GM23338 (cell line): ENCODE measurements at regions not wholly inside any gene's neighbourhood (a gene's known extent, or its start where the extent isn't known, plus 50 kb on each side); places are given as distances from the start of the nearest gene placed in this dataset.

Experiments
- ATAC-seq: fragments of 200-7000 bp; cut with Tn5 transposase; 3 replicates; pipeline ENCODE4 v1.9.1; 2020
- DNase-seq: peaks from one replicate; pipeline ENCODE4 v3.0.0-alpha.2; 2015; ENCODE audit warnings: low spot score
- H2AFZ ChIP-seq: fragments of 200-600 bp; sonication (generic); 2 replicates; pipeline ENCODE4 v1.8.0; 2016; ENCODE audit warnings: antibody characterized with exemption, mild to moderate bottlenecking, moderate library complexity
- H3F3A ChIP-seq: fragments of 200-600 bp; sonication (generic); replicated peaks from 2 replicates; pipeline ENCODE4 v1.8.0; 2017; ENCODE audit warnings: antibody characterized with exemption, mixed run types, low read depth
- H3K27ac ChIP-seq: fragments of 200-600 bp; sonication (generic); 2 replicates; pipeline ENCODE4 v1.6.1; 2016; ENCODE audit warnings: low read depth
- H3K27me3 ChIP-seq: fragments of 200-600 bp; sonication (generic); 2 replicates; pipeline ENCODE4 v1.8.0; 2016; ENCODE audit warnings: mild to moderate bottlenecking, mixed run types, moderate library complexity; ENCODE audit not compliant: insufficient read depth
- H3K36me3 ChIP-seq: fragments of 200-600 bp; sonication (generic); 2 replicates; pipeline ENCODE4 v1.8.0; 2016; ENCODE audit warnings: mild to moderate bottlenecking; ENCODE audit not compliant: insufficient read depth
- H3K4me1 ChIP-seq: fragments of 200-600 bp; sonication (generic); 2 replicates; pipeline ENCODE4 v1.8.0; 2016; ENCODE audit warnings: mild to moderate bottlenecking, moderate library complexity; ENCODE audit not compliant: insufficient read depth
- H3K4me2 ChIP-seq: fragments of 200-600 bp; sonication (generic); 2 replicates; pipeline ENCODE4 v1.7.1; 2017; ENCODE audit warnings: mixed run types
- H3K4me3 ChIP-seq: fragments of 200-600 bp; sonication (generic); 2 replicates; pipeline ENCODE4 v1.6.1; 2016; ENCODE audit warnings: mixed run types
- H3K79me2 ChIP-seq: fragments of 200-600 bp; sonication (generic); replicated peaks from 2 replicates; pipeline ENCODE4 v1.8.0; 2017; ENCODE audit warnings: mild to moderate bottlenecking; ENCODE audit not compliant: insufficient read depth
- H3K9me2 ChIP-seq: fragments of 200-600 bp; sonication (generic); 2 replicates; pipeline ENCODE4 v1.8.0; 2017; ENCODE audit not compliant: insufficient read depth
- H4K20me1 ChIP-seq: fragments of 200-600 bp; sonication (generic); replicated peaks from 2 replicates; pipeline ENCODE4 v1.8.0; 2017; ENCODE audit warnings: mild to moderate bottlenecking; ENCODE audit not compliant: insufficient read depth
- H3K27ac Mint-ChIP-seq: 2 replicates; pipeline ENCODE4 v1.8.0; 2020; ENCODE audit warnings: inconsistent platforms, mild to moderate bottlenecking, moderate library complexity, mixed read lengths
- H3K27me3 Mint-ChIP-seq: 3 replicates; pipeline ENCODE4 v1.8.0; 2022; ENCODE audit warnings: low read depth, mild to moderate bottlenecking, moderate library complexity, mixed read lengths, inconsistent platforms; ENCODE audit not compliant: insufficient read depth, poor library complexity
- H3K36me3 Mint-ChIP-seq: 3 replicates; pipeline ENCODE4 v1.8.0; 2021; ENCODE audit warnings: low read depth, mild to moderate bottlenecking, inconsistent platforms, moderate library complexity, mixed read lengths
- H3K4me1 Mint-ChIP-seq: 3 replicates; pipeline ENCODE4 v1.8.0; 2020; ENCODE audit warnings: mild to moderate bottlenecking, inconsistent platforms, mixed read lengths
- H3K4me3 Mint-ChIP-seq: 3 replicates; pipeline ENCODE4 v1.8.0; 2021; ENCODE audit warnings: moderate library complexity, mild to moderate bottlenecking, inconsistent platforms, mixed read lengths
- H3K9me3 Mint-ChIP-seq: 3 replicates; pipeline ENCODE4 v1.8.0; 2020; ENCODE audit warnings: moderate library complexity, mild to moderate bottlenecking, inconsistent platforms, mixed read lengths
- CREB1 ChIP-seq: fragments of 250-450 bp; sonication (Bioruptor Pico); IDR thresholded peaks from 2 replicates; pipeline ENCODE4 v1.5.0; 2020; ENCODE audit warnings: low read depth, mild to moderate bottlenecking, moderate library complexity
- CTCF ChIP-seq, 2 experiments: fragments of 200-600 bp in 1 of 2; sonication (generic) in 1 of 2; conservative IDR thresholded peaks; 2 replicates each; pipeline versions ENCODE4 v1.5.1 to v1.6.1; 2016 to 2017; ENCODE audit warnings: antibody characterized with exemption in 2 of 2, low read depth in 2 of 2, mild to moderate bottlenecking in 2 of 2, moderate library complexity in 1 of 2
- ETS1 ChIP-seq: IDR thresholded peaks from 2 replicates; pipeline ENCODE4 v1.6.1; 2016; ENCODE audit warnings: antibody characterized with exemption
- EZH2 ChIP-seq: fragments of 200-600 bp; sonication (generic); IDR thresholded peaks from one replicate; pipeline ENCODE4 v1.8.0; 2017; ENCODE audit warnings: antibody characterized with exemption, mild to moderate bottlenecking, low read depth; ENCODE audit not compliant: unreplicated experiment
- EZH2phosphoT487 ChIP-seq: fragments of 200-600 bp; sonication (generic); IDR thresholded peaks from one replicate; pipeline ENCODE4 v1.8.1; 2018; ENCODE audit warnings: antibody characterized with exemption; ENCODE audit not compliant: unreplicated experiment
- JUNB ChIP-seq: IDR thresholded peaks from one replicate; pipeline ENCODE4 v1.6.1; 2016; ENCODE audit warnings: antibody characterized with exemption; ENCODE audit not compliant: unreplicated experiment
- NANOG ChIP-seq: IDR thresholded peaks from 2 replicates; pipeline ENCODE4 v1.6.1; 2016; ENCODE audit warnings: antibody characterized with exemption, borderline replicate concordance
- POLR2AphosphoS5 ChIP-seq: IDR thresholded peaks from 2 replicates; pipeline ENCODE4 v1.6.1; 2016; ENCODE audit warnings: antibody characterized with exemption, low read depth
- REST ChIP-seq: IDR thresholded peaks from one replicate; pipeline ENCODE4 v1.6.1; 2018; ENCODE audit warnings: antibody characterized with exemption; ENCODE audit not compliant: unreplicated experiment
- ZNF114 ChIP-seq: fragments of 250-450 bp; sonication (Bioruptor Pico); IDR thresholded peaks from 2 replicates; pipeline ENCODE4 v1.5.0; 2020; ENCODE audit warnings: mild to moderate bottlenecking, moderate library complexity
- ZNF331 ChIP-seq: fragments of 250-450 bp; sonication (Bioruptor Pico); IDR thresholded peaks from 2 replicates; pipeline ENCODE4 v1.5.0; 2020; ENCODE audit warnings: low read depth, mild to moderate bottlenecking, moderate library complexity
- ZNF462 ChIP-seq: fragments of 250-450 bp; sonication (Bioruptor Pico); IDR thresholded peaks from 2 replicates; pipeline ENCODE4 v1.5.0; 2020; ENCODE audit warnings: mild to moderate bottlenecking, moderate library complexity

GRCh38 chr9:134245179-134245578 lies 80.8 kb upstream of the RNU6ATAC start:
- H3K4me3 Mint-ChIP-seq: no peak overlapping the region
- H3F3A ChIP-seq: no peaks in the 10 kb centered on the region
- no peaks in the 10 kb centered on the region for H3K27me3 ChIP-seq
- H3K79me2 ChIP-seq: no peaks in the 10 kb centered on the region
- H3K4me1 ChIP-seq: no peaks in the 10 kb centered on the region
- H3K27me3 Mint-ChIP-seq: peaks cover 6% of the 10 kb centered on the region
- H3K9me3 Mint-ChIP-seq: peaks cover 11% of the 10 kb centered on the region; the same call in 2 of the 3 replicates
- peaks cover 6% of the 10 kb centered on the region; the same call in 1 of the 3 replicates for H3K36me3 Mint-ChIP-seq
- H3K9me2 ChIP-seq: no peaks in the 10 kb centered on the region
- no peak overlapping the region for H3K4me3 ChIP-seq
- no peaks in the 10 kb centered on the region; the same call in 2 of the 3 replicates for H3K4me1 Mint-ChIP-seq
- H3K27ac Mint-ChIP-seq: no peak overlapping the region
- H2AFZ ChIP-seq: no peak overlapping the region
- H4K20me1 ChIP-seq: no peaks in the 10 kb centered on the region
- H3K27ac ChIP-seq: no peak overlapping the region
- H3K36me3 ChIP-seq: no peaks in the 10 kb centered on the region
- H3K4me2 ChIP-seq: no peak overlapping the region
- no peak for ATAC-seq
- TF ChIP-seq CTCF (conservative IDR thresholded peaks at IDR 0.05; ENCODE audit: low read depth in 2 of 2) (no peak), CREB1 (CRISPR knock-in tag) (no peak), ETS1 (no peak), REST (no peak), EZH2phosphoT487 (no peak), JUNB (no peak), NANOG (no peak), EZH2 (no peak), ZNF331 (CRISPR knock-in tag) (no peak), ZNF114 (CRISPR knock-in tag) (no peak), POLR2AphosphoS5 (no peak), ZNF462 (CRISPR knock-in tag) (no peak)
- no peak for DNase-seq
